GM19452 (cell line): ENCODE measurements at regions not wholly inside any gene's neighbourhood (a gene's known extent, or its start where the extent isn't known, plus 50 kb on each side); places are given as distances from the start of the nearest gene placed in this dataset.

Experiments
- ATAC-seq: cut with Tn5 transposase; IDR thresholded peaks from one replicate; pipeline ENCODE4 v1.9.1; 2021; ENCODE audit not compliant: unreplicated experiment

DNA sequence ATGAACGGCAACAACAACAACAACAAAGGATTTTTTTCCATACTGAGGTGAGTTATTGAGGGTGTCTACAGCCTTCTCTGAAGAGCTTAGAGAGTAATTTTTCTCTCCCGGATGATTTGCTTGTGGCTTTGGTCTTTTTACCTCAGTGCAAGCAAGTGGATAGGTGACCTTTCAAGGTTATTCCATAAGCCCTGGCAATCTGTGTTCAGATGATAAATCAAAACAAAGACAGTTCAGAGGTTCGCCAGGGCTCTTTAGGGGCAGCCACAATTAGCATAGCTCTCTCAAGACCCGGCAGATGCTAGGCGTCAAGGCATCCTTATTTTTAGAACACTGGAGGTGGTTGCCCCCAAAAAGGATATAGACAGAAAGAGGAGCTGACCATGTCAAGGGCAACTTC lies 417.9 kb upstream of the C9orf72 start:
- no peak for ATAC-seq

DNA sequence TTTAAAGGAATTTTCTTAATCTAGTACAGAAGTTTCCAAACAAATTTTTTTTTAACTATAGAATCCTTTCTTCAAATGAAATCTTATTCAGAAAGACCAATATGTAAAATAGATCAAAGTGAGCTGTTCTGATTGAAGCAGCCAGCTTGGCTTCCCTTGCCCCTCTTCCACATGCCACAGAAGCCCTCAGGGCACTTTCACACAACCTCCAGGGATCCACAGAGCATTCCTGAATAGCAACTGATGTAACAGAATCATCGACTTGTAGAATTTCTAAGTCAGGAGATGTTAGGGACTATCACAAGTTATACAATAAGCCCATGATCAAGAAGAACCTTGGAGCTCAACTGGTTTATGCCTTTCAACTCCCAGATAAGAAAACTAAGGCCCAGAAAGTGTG lies 427.8 kb upstream of the C9orf72 start:
- no peak for ATAC-seq

DNA sequence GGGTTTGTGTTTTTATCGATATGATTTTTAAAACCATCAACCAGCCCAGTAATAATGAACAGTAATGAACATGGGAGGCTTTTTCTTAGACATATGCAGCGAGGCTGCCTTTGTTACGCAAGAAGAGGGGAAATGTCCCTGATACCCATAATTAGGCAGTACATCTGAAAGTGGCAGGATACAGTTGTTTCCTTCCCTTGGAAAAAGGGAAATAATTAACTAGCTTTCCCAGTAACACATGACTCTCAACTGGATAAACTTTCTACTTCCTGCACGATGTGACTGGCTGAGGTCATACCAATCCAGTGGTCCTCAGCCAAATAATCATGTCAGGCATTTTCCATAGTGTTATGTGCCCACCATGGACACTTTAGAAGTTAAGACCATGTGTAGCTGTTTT lies 431.6 kb upstream of the C9orf72 start:
- ATAC-seq, result no peak

DNA sequence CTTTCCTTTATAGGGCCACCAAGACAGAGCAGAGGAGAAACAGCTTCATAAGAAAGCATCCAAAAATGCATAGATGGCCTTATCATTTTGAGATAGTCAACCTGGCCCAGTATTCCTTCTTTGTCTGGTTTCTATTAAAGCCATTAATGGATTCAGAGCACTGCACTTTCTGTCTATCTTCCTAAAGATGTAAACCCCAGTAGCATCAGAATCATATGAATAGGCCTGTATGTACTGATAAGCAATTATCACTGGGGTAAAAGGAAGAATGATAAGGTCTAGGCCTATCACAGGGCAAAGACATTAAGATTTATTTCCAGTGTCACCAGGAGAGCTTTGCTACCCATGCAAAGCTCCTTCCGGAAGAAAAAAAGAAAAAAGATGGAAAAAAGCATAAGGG lies 432.5 kb upstream of the C9orf72 start:
- ATAC-seq, result no peak

DNA sequence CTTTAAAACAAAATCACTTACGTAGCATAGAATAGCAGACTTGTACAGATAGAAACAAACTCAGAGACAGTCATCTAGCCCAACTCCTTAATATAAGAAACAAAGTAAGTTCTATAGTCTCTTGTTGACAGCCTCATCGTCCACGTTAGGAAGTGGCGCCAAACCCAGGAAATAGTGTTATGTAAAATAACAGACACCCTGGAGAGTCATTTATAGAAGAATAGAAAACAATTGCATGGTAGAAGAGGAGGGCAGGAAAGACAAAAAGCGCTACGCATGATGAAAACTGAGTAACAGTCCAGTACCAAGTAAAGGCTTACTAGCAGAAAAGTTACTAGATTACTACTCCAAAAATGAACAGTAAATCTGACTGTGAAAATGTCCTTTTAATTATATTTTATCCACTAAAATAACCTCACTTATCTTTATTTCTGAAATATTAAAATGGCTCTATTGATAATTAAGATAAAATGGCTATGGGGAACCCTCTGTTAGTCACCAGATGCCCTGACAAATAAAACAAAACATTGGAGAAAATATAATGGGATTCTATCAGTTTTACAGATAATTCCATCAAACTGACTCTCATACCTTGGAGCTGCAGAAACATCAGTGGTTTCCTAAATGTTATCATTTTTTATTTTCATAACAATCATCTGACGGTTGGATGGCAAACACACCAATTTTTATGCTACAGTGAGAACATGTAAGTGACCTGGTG lies 434.0 kb upstream of the C9orf72 start:
- no peak for ATAC-seq

DNA sequence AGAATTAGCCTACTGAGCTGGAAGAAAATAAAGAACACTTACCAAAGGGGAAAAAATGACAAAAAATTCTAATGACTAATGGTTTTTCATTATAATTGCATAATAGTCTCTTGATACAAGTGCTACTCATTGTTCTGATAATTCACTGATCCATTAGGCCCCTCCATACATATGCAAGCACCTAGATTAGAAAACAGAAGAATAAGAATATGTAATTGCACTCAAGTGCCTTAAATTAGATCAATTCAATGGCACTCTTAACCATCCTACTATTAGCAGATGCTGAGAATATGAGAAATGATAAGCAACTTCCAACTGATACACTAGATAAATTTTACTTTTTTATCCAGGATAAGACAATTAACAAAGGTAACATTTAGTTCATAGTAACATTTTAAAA lies 440.9 kb upstream of the C9orf72 start:
- no peak for ATAC-seq

DNA sequence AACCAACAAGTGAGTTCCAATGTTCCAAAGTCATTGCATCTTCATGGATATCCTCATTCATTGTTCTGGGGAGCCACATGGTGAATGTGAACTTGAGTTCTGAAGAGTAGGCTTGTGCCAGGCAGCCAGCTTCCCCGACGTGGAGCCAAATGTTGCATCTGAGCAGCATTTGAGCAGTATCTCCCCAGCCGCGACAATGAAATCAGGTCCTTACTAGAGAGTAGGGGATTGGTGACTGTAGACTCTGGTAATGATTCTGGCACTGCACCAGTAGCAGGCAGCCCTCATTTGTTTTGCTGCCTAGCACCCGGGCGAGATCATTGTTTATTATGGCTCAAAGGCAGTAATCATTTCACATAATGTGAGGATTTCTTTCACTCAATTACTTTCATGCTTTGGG lies 451.4 kb upstream of the C9orf72 start:
- no peak for ATAC-seq

DNA sequence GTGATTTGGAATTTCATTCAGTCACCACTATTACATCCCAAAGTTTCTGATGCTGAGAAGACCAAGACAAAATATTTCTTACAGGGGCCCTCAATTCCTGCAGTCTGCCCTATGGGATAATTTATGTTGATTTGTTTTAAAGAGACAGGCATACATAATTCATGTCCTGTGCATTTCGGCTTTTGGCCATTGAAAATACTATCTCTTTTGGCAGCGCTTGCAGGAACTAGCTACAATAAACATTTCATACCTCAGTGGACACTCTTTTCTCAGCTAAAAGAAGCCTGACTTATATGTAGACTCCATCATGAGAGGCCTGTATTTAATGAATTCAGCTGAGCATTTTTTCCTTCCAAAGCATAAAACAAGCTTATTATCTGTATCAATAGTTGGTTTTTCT lies 451.9 kb upstream of the C9orf72 start:
- ATAC-seq, result no peak

DNA sequence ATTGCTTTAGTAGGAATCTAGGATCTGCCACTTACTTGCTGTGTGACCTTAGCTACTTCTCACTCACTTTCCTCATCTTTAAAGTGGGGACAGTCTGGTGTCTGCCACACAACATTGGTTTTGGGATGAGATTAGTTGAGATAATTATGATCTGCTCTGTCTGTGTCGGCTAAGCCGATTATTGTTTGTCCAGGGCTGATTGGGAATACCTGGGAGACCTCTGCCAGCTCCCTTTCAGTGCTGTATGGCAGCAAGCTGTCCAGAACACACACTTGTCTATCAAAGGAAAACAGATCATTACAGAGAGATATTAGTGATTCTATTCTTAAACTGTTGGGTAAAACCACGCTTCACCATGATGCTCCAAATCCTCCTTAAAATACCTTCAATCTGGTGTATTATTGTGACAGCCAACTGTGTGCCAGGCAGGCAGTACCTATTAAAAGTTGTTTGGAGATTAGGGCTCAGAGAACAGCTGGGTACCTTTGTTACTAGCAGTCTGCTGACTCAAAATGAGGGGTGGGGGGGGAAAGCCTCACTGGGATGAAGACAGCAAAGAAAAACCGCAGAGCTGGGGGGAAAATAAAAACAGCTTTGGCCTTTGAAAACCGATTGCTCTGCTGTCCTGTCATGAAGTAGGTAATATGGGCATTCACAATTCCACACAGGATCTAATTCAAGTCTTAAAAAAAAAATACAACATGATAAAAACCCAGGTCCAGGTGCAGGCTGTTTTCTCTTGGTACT lies 458.4 kb upstream of the C9orf72 start:
- no peak for ATAC-seq

DNA sequence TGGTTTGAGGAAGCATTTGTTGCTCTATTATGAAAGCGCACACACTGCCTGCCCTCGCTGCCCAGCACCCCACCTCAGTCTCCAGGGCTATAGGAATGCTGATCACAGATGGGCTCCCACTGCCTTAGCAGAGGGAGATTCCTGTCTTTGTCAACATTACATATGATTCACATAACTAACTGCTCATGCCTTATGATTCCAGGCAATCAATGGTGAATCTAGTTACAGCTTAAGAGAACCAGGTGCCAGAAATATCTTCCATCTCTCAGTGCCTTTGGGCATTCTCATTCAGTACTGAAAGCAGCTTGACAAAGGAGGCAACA lies 458.9 kb upstream of the C9orf72 start:
- no peak for ATAC-seq

DNA sequence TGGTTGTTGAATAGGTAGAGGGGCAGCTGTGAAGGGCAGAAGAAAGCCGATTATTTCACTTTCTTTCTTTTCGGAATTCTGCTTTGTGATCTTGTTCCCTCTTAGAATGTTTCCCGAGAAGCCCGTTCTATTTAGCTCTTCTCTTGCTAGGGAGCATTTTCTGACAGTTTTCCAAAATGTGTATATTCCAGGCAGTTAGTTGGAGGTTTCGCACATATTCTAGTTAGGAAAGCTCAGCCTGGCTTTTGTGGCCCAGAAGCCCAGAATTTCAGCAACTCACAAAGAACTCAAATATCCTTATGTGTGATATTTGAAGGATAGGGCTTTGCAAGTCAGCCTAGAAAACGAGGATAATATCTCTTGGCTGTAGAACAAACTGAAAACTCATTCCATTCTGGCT lies 461.0 kb upstream of the C9orf72 start:
- ATAC-seq, result no peak

DNA sequence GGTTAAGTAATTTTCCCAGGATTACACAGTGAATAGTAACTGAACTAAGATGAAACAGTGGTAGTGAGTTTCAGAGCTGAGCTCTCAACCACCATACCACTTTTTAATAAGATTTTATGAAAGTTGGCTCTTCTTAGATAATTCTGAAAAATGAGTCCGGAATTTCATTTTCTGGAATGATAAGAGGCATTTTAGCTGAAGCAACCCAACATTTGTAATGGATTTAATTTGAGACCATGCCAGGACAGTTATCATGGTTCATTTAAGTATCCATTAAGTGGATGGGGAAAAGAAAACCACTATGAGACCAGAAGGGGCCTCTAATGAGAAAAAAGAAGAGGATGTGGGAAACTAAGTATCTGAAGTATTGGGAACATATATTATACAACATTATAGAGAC lies 464.7 kb upstream of the C9orf72 start:
- ATAC-seq, result no peak

DNA sequence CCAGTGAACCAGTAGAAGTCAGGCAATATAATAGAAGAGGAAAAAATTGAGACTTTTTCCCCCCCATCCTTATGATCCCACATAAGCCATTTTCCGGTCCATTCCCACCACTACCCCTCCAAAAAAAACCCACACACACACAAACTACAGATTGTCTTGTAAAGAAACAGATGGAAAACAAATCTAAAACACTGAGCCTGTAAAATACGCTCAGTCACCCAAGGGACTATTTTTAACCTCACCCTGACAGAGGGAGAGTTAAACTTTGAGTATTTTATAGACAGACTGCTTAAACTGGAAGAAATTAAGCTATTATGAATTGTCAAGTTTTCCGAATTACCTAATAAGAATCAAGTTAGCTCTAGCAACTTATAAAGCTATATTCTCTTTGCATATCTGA lies 471.8 kb upstream of the C9orf72 start:
- no peak for ATAC-seq

DNA sequence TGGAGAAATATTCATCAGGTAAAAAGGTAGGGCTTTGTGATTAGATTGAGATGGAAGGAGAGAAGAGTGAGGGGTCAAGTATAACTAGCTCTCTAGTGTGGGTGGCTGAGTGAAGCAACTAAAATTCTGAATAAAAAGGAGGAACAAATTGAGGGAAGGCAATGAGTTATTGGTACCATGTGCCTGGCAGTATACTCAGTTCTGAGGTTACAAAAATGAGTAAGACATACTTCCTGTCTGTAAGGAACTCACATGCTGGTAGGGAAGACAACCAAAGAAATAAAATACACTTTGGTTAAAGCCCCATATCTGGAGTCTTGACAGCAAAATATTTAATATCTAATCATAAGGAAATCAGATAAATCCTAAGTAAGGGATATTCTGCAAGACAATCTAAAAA lies 476.8 kb upstream of the C9orf72 start:
- no peak for ATAC-seq

DNA sequence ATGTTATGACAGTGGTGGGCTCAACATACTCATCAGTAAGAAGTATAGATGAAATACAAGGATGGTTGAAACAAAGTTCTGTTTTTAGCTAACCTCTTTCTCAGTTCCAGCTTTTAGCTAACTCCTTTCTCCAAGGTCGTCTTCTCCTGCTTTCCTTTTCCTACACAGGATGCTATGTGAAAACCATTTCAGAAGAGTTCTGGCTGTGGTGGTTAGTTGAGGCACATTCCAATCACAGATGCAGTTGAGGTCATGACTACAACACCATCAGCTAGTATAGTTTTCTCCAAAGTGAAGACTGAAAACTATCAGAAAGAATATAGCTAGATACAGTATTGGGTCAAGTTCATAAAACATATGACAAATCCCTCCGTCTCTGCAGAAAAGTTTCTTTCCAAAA lies 477.7 kb upstream of the C9orf72 start:
- no peak for ATAC-seq

DNA sequence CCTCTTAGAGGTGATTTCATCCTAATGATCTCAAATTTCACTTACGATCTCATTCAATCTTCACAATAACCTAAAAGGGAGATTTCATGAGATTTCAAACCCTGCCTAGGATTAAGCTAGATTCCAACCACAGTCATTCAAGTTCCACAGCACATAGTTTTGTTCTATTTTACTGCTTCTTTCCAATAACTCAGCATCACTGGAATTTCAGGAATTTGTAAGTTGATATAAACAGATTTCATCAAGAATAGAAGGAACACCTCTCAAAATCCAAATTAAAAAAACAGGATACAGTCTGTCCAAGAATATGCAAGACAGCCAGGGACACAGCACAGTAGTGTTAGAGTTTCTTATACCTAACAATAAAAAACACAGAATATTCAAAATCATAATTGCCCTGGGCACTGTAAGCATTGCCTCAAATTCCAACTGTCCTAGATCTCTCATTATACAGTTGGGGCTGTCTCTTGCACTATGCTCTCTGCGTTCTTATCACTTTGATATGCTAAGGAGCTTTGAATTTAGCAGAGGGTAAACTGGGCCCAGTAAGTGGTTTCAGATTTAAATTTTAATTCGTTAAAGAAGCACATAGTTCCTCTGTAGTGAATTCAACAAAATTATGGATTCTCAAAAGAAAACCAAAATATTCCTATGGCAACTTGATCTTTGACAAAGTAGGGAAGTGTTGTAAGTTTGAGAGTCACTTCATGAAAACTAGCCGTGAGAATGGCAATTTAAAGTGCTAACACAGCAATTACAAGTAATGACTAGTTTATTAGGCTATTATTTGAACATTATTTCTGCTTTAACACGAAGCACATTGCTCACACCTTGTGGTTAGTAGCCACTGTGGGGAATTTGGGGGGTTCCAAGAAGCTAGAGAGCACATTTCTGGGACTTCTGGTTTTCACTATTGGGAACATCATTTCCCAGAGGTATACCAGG lies 478.6 kb upstream of the C9orf72 start:
- ATAC-seq, result no peak

DNA sequence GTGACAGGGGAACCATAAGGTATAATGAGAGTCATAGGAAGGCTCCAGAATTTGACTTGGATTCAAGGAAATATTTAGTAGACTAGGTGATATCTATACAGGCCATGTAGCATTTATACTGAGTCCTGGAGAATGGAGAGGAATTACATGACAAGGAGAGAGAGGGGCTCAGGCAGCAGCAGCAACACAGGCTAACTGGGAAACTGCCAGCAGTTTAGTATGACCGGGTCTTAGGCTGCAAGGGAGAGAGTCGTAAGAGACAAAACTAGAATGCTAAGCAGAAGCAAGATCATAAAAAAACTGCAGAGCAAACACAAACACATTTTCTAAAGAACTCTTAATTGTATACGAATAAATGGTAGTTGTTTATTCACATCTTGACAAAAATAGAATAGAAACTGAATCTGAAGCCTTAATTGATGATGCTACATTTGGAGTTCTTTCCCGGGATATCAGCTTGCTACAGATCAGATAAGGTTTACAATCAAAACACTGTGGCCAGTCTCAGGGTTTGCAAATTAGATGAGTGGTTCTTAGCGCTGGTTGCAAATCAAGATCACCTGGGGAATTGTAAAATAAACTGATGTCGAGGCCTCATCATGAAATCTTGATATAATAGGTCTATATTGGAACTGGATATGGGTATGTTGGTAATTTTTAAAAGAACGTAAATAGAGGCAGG lies 480.0 kb upstream of the C9orf72 start:
- no peak for ATAC-seq

DNA sequence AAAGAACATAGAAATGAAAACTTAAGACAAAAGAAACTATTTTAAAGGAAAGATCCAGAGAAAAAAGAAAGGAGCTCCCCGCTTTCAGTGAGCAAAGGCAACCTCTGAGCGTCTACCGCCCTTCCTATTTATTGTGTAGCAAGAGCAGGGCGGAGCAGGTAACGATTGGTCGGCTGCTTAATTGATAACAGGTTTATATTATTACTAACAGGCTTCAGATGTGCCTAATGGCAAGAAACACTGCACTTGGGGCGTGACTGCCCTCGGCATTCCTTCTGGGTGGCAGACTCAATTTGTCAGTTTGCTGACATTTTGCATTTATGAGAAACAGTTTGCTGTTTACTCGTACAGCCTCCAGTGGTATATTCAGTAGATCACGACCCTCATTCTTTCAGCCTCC lies 482.7 kb upstream of the C9orf72 start:
- ATAC-seq, result no peak

DNA sequence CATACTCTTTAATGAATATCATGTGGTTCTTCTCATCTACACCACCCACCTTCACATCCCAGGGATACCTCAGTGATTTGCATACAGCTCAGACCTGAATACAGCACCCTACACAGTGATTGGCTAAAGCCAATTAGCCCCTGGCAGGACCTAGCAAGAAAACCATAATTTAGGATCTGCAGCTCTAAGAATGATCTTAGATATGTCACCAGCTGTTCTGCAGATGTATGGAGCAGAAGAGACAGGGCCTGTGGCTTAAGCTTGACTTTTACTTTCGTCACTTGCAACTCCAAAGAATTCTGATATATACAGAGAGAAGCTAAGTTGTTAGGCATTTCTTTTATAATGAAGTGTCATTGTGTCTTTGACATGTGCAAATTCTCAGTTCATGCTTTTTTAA lies 483.2 kb upstream of the C9orf72 start:
- ATAC-seq, result no peak

DNA sequence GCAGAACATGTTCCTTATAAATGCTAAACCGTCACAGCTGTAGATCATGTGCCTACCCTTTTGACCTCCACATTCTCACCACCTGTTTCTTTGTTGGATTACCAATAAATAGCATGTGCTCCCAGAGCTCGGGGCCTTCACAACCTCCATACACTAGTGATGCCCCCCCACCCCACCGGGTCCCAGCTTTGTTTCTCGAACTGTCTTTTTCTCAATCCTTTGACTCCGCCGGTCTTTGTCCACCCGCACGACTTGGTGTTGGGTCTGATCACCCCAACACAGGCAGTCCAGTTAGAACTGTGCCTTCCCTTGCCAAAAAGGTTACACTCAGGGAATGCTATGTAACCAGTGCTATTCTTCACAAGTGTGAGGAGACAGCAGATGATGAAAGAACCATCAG lies 485.9 kb upstream of the C9orf72 start:
- ATAC-seq, result no peak

DNA sequence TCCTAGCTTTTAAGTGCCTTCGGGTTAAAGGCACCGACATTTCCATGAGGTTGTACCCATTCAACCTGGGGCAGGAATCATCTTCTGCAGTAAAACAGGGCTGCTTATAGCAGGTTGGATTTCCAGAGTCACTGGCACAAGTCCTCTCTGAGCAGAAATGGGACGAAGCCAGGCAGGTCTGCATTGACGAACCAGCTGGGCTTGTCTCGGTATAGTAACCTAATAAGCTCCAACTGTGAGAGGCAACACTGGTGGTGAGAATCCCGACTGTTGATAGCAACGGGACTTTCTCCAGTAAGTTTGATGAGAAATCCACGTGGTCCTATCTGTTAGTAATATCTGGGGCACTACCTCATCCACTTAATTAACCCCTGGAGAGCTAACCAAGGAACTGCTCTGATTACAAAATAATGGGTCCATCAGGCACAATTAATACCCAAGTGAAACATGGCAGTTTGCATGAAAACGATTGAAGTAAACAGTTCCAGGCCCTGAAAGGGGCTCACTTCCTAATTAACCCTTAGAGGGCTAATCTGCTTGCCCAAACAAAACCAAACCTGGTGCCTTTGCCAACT lies 491.0 kb upstream of the C9orf72 start:
- ATAC-seq, result no peak
